Iris pigment epithelial cell (primary cell): ENCODE measurements at regions not wholly inside any gene's neighbourhood (a gene's known extent, or its start where the extent isn't known, plus 50 kb on each side); places are given as distances from the start of the nearest gene placed in this dataset.

ENCODE experiments used
- DNase-seq: peaks from one replicate; pipeline ENCODE4 v3.0.0-alpha.2; 2011; ENCODE audit warnings: low read depth

DNA sequence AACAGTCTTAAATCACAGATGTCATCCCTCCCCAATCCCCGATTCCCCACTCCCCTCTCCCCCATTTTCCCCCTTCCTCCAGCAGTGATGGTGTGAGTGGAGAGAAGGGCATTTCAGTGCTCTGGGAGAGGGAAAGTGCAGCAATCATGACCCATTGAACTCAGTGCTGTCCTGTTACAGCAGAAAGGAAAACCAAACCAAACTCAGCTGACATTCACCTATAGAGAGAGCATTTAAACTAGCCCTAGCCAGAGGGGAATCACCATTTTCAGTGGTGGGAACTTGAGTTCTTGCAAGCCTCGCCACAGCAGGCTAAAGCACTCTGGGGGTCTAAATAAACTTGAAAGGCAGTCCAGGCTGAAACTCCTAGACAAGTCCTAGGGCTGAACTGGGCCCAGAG, 129.9 kb upstream of the COL21A1 start:
- DNase-seq: no peak

DNA sequence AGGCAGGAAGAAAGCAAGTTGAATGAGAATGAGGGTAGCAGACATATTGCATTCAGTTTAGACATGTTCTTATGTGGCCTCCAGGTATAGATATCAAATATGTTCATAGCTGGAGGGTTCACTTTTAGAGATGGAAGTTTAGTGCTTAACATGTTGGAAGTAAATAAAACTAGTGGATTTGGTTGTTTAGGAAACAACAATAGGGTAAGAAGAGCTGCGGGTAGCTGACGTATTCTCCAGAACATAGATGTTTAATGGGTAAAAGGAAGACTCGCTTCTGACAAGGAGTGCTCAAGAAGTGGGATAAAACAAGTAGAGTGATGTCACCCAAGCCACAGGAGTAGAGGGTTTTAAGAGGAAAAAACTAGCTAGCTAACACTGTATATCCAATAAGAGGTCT, 128.4 kb upstream of the COL21A1 start:
- DNase-seq: no peak

DNA sequence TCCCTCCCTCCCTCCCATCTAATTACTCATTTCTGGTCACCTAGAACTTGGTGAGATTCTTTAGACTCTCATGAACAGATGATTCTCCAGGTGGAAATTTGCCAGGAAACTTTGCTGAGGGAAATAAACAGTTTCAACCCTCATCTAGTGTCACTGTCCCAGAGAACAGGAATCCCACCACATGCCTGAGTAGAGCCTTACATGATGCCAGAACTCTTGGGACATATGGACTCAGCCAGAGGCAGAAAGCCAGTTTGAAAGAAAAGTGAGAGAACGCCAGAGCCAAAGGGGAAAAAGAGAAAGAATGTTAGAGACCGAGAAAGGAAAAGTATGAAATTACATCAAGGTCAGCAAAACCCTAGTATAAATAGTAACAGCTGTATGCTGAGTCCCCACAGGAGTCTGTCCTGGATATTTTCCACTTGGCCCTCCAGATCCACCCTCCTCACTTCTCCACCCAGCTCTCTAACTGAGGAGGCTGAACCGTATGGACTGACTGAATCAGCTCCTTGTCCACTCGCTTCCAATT, 127.5 kb upstream of the COL21A1 start:
- peak; percentile 77 for DNase-seq

DNA sequence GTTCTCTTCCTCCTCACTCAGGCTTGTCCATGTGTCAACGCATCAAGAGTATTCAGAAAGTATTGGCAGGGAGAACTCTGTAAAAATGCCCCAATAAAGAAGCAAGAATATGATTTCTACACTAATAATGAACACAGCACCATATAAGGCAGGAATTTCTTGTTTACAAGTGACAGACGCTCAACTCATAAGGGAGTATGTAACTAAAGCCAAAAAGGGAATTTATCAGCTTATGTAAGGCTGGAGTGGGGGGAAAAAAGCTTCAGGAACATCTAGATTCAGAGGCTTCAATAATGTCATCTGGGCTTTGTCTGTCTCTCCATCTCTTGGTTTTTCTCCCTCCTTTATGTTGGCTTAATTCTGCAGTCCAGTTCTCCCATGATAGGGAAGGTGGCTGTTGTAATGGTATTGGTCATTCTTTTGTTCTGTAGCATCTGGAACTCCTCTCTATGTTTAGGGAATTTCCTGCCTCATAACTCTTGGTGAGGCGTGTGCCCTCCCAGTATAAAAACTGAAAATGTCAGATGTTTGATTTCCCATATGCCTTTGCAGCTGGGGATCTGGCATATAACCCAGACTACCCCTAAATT, 125.1 kb upstream of the COL21A1 start:
- DNase-seq: no peak

DNA sequence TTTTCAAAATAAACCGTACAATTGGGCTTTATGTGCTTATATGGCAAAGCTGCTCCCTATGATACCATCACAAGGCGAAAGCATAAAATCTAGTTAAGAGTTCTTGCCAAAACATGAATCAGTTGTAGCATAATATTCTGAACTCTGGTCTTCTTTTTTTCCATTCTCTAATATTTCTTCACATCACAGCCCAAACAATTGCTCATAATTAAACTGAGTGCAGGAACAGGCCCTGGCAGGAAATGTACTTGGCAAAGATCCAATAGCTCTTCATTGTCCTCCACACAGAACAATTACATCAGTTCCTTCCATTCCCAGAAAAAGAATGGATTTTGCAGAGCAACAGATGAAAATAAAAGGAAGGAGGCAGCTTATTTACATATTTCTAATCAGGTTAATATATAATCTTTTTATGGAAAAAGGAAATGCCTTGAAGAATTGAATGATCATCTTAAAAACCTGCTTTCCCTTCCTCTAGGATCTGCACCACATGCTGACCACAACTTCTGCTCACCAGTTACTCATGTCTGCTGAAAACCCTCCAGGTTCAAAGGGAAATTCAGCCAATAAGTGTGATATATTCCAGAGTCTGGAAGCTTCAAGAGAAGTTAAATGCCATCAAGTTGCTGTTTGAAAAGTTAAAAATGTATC, 123.3 kb upstream of the COL21A1 start:
- peak; percentile 89 for DNase-seq

DNA sequence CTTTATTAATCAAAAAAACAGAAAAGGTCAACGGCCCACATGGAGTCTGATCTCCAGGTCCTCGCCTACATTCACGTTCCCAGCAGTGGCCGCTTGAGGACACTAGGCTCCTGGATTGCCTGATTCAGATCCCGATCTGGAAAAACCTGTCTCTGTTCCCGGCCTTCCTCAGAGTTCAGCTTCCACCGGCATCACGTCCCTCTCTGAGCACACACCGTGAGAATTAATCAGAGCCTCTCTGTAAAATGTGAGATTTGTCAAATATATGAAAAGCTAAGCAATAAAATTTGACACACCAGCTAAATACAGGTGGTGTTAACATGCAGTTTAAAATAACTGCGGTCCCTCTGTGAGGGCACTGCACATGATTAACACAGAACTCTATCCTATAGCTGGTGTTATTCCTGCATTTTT, 122.8 kb upstream of the COL21A1 start:
- DNase-seq: peak; percentile 34

DNA sequence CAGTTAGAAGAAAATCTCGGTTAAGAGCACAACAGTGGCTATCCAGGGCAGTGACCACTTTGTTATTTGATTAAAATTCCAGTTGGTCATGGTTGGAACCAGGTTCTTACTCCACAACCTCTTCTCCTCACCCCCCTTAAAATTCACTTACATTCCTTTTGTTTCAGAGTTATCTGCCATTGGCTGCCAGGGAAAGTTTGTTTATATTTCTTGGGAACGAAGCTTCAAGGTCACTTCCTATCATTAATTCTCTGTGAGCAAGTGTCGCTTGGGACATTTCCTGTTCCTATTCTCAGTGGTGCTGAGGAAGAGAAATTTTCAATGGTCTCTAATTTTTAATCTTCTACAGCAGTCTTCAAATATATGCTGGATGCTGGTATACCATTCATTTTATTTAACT, 121.1 kb upstream of the COL21A1 start:
- no peak for DNase-seq

DNA sequence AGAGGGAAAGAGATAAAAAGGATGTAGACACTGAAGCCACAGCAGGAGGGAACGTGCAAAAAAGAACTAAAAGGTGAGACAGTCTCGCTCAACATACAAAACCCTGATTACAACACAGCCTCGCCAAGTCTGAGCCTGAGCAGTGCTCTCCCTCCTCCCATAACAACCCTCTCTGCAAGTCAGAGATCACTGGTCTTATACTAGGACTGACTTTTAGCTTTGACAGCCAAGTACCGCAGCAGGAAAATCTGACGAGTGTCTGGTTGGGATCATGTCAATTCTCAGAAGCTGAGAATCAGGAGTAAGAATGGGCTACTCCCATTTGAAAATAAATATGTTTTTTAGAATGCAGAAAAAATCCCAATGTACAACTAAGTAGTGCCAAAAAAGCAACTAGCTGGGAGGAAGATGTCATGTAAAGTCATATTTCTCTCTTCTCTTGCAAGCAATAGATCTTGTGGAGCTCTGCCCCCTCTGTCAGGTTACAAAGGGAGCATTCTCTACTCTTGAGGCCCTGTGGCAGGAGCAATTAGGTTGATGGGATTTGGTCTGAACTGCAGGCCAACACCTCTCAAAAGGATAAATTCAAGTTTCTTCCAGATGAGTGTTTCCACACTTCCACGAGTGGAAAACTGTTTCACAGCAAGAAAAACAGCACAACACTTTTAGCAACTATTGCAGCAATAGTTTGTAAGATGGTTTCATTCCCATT, 118.9 kb upstream of the COL21A1 start:
- DNase-seq: no peak

DNA sequence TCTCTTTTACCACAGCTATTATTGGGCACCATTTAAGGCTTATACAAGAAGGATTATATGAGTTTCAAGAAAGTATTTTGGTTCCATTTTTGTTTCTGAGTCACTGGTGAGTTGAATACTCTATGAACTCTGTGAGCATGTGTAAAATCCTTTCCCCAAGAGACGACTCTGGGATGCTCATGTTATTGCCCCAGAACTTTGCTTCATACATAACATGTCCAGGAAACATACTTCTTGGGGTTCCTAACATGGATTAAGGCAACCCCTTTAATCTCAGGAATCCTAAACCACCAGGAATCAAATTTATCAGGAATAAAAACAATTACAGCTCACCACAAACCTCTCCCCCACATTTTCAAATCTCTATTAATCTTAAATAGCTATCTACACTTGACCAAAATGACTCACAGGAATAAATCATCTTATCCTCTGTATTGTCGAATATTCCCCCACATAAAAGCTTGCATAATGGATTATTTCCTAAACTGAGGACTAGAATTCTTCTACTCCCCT, 117.5 kb upstream of the COL21A1 start:
- peak; percentile 77 for DNase-seq

DNA sequence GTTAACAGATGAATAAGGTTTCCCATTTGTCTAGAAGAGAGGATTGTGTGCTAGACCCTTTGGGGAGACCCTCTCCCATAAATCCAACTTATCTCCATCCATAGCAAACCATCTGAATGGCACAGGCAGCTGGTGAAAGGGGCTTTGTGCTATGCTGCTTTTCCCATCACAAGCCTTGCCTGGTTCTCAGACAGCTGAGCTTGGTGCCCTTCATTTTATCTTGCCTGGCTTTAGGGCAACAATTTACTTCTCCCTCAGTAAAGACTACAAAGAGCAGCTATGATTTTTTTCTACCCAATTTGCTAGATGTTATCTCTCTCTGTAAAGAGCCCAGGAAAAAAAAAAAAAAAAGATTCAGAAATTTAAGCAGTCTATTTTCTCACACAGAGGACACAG, 117.0 kb upstream of the COL21A1 start:
- no peak for DNase-seq

DNA sequence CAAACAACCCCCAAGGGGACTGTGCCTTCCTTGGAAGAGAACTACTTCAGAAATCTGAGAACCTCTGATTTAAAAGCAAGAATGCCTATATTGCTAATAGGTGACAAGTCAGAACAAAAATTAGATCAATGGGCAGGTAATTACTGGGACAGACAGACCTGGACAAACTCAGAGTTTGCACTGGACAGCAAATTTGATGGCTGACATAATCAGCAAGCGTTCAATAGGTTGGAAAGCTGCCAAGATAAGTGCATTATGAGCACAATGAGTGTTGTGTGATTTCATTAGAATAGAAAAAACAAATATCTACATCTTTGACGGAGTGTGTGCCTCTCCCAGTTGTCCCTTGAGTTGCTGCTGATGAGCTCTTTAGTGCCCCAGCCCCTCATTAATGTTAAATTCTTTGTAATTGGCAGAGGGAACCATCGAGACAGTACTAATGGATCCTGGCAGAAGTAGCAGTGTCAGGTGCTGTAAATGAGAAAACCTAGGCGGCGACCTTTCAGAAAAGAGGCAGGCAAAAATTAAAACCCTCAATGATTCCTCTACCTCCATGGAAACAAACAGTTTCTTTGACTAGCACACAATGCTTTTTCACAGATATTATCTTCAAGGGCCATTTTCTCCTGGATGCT, 116.5 kb upstream of the COL21A1 start:
- DNase-seq: no peak

DNA sequence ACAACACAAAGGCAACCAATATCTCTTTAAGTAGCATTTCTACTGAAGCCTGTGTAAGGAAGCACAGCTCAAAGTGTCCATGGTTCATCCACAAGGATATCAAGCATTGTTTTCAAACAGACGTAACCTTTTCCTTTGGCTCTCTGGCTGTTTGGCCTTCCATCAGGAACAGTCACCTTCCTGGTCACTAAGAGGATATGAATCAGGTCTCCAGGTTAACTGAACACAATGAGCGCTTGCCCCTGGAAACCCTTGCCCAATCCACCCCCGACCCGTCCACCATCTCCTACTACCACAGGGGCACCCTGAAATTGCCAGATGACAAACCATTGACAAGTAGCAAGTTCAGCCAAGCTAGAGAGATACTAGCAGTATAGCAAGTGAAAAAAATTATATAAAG, 114.4 kb upstream of the COL21A1 start:
- DNase-seq: no peak

DNA sequence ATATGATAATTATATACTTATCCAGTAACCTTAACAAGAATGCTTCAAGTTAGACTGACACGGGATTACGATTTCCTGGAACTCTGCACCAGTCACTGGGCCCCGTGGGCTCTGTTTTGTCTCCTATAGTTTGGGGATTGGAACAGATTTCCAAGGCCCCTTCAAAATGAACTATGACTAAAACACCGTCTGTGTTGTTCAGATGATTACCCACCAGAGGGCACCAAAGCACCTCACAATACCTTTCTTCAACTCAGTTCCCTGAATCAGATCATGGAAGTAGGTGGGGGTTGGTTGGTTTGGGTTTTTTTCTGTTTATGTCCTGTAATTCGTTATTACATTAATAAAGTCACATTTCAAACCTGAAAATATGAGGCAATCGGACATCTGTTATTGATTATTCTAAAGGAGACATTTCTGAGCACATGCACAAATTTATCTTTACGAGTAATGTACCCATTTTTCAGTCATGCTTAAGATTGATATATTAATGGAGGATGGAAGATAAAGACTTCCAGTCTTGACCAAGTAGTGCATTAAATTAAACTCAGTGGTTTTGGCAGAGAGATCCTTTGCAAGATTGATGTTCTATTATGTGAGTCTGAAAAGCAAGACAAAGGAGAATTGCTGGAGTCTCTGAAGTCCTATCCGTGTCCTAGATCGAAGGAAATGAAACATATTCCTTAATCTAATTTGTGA, 112.0 kb upstream of the COL21A1 start:
- peak; percentile 67 for DNase-seq

DNA sequence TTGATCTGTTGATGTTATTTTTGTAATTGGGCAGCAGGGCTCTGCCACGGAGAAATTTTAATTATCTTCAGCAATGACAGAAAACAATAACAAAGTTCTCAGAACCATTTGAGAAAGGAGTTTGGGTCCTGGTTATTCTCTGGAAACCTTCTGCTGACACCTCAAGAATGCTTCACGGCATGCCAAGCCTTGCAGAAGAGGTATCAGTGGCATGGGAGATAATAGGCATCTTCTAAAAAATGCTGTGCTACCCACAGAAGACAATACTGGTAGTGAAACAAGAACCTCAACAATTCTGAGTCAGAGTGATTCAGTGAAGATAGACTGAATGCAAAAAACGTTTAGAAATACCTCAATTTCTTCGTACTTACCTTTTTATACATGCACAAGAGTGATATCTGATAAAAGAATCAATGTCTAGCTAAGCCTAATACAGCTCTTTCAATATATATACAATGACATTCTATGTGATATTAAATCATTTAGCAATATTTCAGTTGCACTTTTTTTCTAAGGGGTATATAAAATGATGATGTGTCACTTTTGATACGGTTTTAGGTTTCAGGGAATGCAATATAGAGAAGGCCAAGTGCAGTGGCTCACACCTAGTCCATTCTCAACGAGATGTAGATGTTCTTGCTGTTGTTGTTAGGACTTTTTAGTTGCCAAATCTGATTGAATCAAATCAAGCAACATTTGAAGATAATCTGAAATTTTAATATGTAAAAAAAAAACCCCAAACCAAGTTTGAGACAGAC, 110.4 kb upstream of the COL21A1 start:
- DNase-seq: peak; percentile 44

DNA sequence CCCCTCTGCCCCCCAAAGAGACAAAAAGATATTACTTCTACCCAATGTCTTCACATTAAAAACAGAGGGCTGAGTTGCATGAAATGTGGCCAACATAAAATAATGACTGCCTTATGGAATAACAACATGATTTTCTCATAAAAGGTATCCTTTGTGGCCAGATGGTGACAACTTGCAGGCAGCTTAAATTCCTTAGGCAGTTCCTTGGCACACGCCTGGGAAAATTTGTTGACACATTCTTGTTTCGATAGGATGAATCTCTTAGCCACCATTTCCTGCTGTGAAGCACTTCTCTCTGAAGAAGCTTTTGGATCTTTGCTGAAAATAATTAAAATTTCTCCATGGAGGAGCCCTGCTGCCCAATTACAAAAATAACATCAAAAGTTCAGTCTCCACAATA, 109.0 kb upstream of the COL21A1 start:
- DNase-seq: no peak

DNA sequence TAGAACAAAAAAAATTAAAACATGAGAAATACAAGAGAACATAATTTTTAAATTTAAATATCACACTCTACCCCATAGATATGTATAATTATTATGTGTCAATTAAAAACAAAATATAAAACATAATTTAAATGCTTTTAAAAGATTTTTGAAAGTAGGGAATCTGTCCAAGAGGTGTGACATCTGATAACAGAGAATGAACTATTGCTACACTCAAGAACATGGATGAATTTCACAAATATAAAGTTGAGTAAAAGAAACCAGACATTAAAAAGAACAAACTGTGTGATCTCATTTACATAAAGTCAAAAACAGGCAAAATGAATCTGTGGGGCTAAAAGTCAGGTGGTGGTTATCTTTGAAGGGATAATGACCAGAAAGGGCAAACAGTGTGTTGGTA, 106.5 kb upstream of the COL21A1 start:
- no peak for DNase-seq

DNA sequence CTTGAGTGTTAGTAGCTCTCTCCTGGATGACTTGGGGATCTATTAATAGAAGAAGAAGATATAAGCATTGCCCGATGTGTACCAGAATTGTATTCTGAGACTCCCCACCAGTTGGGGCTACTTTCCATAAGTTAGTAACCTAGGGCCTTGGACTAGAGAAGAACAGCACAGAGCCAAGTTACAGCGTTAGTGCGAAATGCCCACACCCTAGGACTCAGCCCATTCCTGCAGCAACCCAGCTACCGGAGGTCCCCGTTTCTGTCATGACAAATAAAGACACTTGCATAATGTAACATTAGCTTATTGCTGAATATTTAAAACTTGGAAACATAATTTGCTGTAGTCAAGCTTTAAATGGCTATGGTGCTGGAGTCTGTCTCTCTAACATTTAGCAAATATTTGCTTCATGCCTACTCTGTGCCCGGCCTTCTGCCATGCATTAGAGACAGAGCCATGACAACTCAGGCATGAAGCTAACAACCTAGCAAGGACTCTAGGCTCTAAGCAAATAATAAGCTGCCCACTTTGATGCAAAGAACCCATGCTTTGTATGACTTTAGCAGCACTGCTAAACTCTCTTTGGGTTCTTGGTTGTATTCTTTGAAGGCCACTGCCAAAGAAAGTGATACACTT, 103.4 kb upstream of the COL21A1 start:
- no peak for DNase-seq

DNA sequence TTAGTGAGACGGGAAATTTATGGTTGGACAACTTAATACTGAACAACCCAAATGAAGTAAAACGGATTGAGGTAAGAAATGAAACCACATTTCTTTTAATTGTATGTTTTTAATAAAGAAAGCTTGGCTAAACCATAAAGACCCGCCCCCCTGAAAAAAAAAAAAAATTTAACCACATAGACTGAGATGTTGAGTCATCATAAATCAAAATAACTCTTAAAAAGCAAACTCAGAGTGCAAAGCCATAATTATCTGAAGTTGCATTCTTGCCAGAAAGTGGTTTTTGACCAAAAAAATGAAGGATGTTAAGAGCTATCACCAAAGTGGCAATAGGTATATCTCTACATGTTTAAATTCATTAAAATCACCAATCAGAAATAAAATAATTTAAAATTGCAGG, 101.8 kb upstream of the COL21A1 start:
- peak; percentile 57 for DNase-seq

DNA sequence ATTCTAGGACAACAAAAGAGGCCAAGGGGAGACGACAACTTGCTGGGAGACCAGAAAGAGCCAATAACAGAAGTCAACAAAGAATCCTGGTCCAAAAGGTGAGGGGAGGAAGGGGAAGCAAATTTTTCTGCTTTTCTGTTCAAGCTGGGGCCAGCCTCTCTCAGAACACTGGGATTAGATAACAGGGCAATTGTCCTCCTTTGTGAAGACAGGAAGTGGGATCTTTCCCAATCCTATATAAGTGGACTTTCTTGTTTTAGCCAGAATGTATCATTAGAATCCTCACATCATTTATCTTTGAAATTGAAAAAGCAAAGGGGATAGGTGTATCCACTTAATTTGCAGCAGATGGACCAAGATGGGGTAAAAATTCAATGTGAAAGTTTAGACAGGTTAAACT, 101.2 kb upstream of the COL21A1 start:
- DNase-seq: no peak

DNA sequence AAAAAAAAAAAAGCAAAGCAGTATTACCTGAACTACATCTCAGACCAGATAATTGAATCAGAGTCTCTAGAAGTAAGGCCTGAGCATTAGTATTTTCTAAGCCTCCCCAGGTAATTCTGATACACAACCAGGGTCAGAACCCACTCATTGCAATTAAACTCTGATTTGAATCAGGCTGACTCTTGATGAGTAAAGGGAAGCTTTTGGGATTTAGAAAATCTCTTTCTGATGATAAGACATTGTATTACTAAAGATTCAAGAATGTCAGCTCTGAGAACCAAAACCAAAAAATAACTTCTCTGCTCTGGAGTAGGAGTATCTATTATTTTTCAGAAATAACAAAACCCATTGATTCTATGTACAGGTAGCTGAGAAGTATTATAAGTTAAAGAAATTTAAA, 100.1 kb upstream of the COL21A1 start:
- DNase-seq: peak; percentile 62

DNA sequence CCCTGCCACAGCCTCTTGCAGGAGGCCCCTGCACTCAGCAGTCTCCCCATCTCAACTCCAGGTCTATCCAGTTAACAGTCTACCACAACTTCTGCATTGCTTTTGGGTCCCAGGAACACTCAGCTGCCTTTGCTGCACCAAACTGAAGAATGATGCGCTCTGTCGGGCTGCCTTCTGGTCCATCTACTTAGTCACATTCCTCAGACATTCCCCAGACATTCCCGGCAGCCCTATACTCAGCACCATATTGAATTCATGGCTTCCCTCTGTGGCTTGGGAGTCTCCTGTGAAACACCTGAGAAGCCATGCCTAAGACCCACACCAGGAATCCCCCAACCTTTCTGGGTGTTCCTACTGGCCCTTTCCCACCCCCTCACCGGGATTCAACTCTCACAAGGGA, 99.6 kb upstream of the COL21A1 start:
- DNase-seq: no peak
